NCI-H146 treated with DMSO at 0.1 percent for 48 hours (cell line): ENCODE measurements at regions not wholly inside any gene's neighbourhood (a gene's known extent, or its start where the extent isn't known, plus 50 kb on each side); places are given as distances from the start of the nearest gene placed in this dataset.
A peak's percentile ranks its signal among the peaks of the same experiment; 100 is the strongest.

Experiments
- DNase-seq: peaks from one replicate; lab custom pipeline; 2025; ENCODE audit not compliant: unreplicated experiment; lab: John Stamatoyannopoulos, UW

- DNase-seq, result no peak
Measured at GRCh38 chr3:88209356-88209755, 59.6 kb downstream of the C3orf38 start.

- DNase-seq, result no peak
Measured at GRCh38 chr3:88211096-88211890, 61.5 kb downstream of the C3orf38 start.

GRCh38 chr3:88219138-88219792 is 69.5 kb downstream of the C3orf38 start:
- DNase-seq, result peak; percentile 11

- DNase-seq, result no peak
Measured at GRCh38 chr3:88220126-88220525, 70.4 kb downstream of the C3orf38 start.

- DNase-seq, result no peak
Measured at GRCh38 chr3:88221726-88222125, 72.0 kb downstream of the C3orf38 start.

- no peak for DNase-seq
Measured at GRCh38 chr3:88222343-88222742, 72.6 kb downstream of the C3orf38 start.

- DNase-seq, result no peak
Measured at GRCh38 chr3:88225326-88226008, 75.7 kb downstream of the C3orf38 start.

- no peak for DNase-seq
Measured at GRCh38 chr3:88226910-88227309, 77.2 kb downstream of the C3orf38 start.

GRCh38 chr3:88230638-88231037 is 80.9 kb downstream of the C3orf38 start:
- DNase-seq, result no peak

- no peak for DNase-seq
Measured at GRCh38 chr3:88231207-88231606, 81.4 kb downstream of the C3orf38 start.

- no peak for DNase-seq
Measured at GRCh38 chr3:88231632-88232031, 81.9 kb downstream of the C3orf38 start.

- DNase-seq, result no peak
Measured at GRCh38 chr3:88235102-88235501, 85.3 kb downstream of the C3orf38 start.

GRCh38 chr3:88239870-88240269 is 90.1 kb downstream of the C3orf38 start:
- no peak for DNase-seq

- DNase-seq, result no peak
Measured at GRCh38 chr3:88248658-88249057, 98.9 kb downstream of the C3orf38 start.

- no peak for DNase-seq
Measured at GRCh38 chr3:88259045-88259444, 109.3 kb downstream of the C3orf38 start.

GRCh38 chr3:88262527-88262926 is 112.8 kb downstream of the C3orf38 start:
- no peak for DNase-seq

- DNase-seq, result no peak
Measured at GRCh38 chr3:88263417-88264100, 113.8 kb downstream of the C3orf38 start.

GRCh38 chr3:88267441-88267840 is 117.7 kb downstream of the C3orf38 start:
- no peak for DNase-seq

GRCh38 chr3:88267847-88268246 is 118.1 kb downstream of the C3orf38 start:
- no peak for DNase-seq

GRCh38 chr3:88280326-88280725 is 130.6 kb downstream of the C3orf38 start:
- DNase-seq, result no peak

- no peak for DNase-seq
Measured at GRCh38 chr3:88282528-88283241, 132.9 kb downstream of the C3orf38 start.
